HG03565 (cell line): ENCODE measurements at regions not wholly inside any gene's neighbourhood (a gene's known extent, or its start where the extent isn't known, plus 50 kb on each side); places are given as distances from the start of the nearest gene placed in this dataset.

Source experiments
- ATAC-seq: cut with Tn5 transposase; IDR thresholded peaks from one replicate; pipeline ENCODE4 v1.9.1; 2021; ENCODE audit warnings: mild to moderate bottlenecking, moderate library complexity; ENCODE audit not compliant: unreplicated experiment

GRCh38 chr10:77710759-77711682 is 73.4 kb upstream of the KCNMA1 start:
- peak; percentile 82 for ATAC-seq

DNA sequence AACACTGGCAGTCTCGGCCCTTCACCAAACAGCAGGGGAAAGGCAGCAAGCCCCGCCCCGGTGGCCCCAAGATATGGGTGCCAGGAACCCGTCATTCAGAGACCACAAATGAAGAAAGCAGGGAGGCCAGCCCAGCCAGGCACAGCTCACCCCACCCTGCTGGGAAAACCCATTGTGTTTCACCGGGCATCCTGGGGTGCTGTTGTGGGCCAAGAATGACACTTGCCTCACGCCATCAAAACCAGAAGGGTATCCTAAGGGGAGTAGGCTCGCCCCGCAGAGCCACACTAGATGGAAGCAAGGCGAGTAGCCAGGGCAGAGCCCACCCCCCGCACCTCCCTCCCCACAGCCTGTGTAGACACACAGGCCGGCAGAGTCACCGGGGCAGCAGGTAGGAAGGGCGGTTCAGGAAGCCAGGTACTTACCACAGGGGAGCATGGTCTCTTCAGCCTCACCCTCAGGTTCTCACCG is 72.5 kb upstream of the KCNMA1 start:
- ATAC-seq = no peak

- no peak for ATAC-seq
These were observed 70.0 kb upstream of the KCNMA1 start for GRCh38 chr10:77707570-77707969.

DNA sequence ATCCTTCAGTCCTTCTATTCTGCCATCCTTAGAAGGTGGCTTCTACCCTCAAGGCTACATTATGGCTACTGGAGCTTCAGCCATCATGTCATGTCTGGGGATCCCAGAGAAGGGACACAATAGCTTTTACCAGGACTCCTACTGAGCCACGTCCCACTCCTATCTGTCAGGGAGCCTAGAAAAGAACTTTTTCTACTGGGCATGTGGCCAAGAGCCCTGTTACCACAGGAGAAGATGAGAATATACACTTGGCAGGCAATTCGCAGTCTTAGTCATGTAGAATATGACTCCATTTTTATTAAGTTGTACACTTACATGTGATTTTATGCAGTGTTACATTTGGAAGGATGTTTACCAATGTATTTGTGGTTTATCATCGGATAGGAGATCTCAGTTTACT is 64.6 kb upstream of the KCNMA1 start:
- ATAC-seq = no peak

GRCh38 chr10:77700086-77700485 is 62.5 kb upstream of the KCNMA1 start:
- no peak for ATAC-seq

DNA sequence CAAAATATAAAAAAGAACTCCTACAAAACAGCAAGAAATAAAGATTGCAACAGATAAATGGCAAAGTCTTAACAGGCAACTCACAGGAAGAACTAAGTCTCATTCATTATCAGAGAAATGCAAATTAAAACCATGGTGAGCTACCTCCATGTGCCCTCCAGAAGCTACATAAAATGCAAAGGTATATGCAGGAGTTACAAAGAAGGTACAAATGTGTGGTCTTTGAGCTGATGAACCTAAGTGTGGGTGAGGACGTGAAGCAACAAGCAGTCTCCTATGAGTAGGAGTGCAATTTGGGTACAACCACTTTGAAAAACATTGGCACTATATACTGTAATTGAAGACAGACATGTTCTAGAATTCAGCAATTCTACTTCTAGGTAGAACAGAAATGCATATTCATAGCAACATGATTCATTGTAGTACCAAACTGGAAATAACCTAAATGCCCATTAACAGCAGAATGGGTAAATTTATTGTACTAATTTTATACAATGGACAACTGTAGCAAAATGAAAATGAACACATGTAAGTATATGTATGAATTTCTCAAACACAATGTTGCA is 61.6 kb upstream of the KCNMA1 start:
- no peak for ATAC-seq

DNA sequence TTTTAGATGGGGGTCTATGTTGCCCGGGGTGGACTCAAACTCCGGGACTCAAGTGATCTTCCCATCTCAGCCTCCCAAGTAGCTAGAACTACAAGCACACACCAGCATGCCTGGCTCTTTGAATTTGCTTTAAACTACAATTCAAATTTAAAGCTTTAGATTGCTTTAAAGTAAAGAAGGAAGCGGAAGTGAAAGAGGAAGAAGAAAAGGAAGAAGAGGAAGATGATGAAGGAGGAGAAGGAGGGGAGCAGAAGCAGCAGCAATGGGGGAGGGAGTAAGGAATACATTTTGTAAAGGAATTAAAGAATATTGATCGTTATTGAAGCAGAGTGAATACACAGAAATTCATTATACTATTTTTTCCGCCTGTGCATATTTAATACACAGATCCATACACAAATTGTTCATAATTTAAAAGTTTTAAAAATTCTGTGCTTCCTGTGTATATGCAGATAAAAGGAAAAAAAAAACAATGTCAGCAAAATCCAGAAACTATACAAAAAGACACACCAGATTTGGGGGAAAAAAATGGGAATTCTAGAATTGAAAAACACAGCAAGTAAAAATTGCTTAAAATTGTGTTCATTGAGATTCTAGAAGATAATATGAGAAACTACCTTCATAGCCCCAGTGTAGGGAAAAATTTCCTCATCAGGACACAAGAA is 60.8 kb upstream of the KCNMA1 start:
- no peak for ATAC-seq

GRCh38 chr10:77696584-77696983 is 59.0 kb upstream of the KCNMA1 start:
- no peak for ATAC-seq

DNA sequence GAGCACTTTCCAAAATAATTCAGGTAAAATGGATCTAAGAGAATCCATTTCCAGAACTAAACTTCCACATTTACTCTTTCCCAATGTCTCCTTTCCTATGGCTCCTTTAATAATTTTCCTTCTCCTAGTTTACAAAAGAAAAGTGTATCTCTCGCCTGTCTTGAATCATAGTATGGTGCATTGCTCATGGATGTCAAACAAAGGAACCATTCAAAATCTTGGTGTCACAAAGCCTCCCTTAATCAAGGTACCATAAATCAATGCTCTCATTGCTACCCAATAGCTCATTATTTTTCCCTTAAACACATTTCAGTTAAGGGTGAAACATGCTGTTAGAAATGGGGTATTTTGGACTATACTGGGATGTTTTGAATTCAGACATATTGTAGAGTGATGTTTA is 57.6 kb upstream of the KCNMA1 start:
- ATAC-seq = no peak

DNA sequence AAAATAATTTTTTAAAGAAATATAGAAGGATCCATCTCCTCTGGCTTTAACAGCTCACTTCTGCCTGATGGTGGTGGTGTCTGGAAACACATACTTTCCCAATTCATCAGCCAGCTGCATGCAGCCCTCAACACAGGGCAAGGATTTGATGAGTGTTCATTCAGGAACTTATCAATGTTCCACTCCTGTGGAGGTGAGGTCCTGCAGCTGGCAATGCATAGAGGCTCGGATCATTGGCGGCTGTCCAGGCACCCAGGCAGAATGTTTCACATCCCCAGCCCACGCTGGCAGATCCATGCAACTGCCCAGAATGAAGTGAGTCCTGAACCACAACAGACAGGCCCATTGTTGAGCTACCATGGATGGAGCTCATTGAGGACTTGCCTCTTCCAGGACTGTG is 55.2 kb upstream of the KCNMA1 start:
- ATAC-seq = no peak

DNA sequence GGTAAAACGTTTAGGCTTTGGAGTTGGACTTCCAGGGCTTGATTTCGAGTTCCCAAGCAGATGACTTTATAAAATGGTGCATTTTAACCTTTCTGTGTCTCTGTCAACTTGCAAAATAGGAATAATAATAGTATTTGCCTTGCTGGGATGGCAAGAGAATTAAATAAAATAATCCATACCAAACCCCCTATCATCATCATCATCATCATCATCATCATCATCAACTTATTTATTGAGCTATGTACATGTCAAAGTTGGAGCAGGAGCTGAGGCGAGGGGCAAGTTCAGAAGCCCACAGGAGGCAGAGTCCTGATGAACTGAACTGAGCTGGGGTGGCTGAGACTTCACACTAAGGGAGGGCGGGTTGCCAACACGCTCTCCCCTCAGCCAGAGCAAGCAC is 51.7 kb upstream of the KCNMA1 start:
- no peak for ATAC-seq

- ATAC-seq = no peak
These were observed 50.0 kb upstream of the KCNMA1 start for GRCh38 chr10:77687621-77688020.
